ENCODE measurements at regions not wholly inside any gene's neighbourhood (a gene's known extent, or its start where the extent isn't known, plus 50 kb on each side); places are given as distances from the start of the nearest gene placed in this dataset.

- no peak overlapping the region for H3K4me3 ChIP-seq (ENCODE audit: low read depth, low read length)
- no peak for DNase-seq (ENCODE audit: low read depth)
- TF ChIP-seq MYC (IDR thresholded peaks at IDR 0.05; ENCODE audit: low read depth, low read length) (no peak), POLR2A (IDR thresholded peaks at IDR 0.05; ENCODE audit: extremely low read depth, insufficient read length) (no peak)
- TF ChIP-seq, protein P1, sequence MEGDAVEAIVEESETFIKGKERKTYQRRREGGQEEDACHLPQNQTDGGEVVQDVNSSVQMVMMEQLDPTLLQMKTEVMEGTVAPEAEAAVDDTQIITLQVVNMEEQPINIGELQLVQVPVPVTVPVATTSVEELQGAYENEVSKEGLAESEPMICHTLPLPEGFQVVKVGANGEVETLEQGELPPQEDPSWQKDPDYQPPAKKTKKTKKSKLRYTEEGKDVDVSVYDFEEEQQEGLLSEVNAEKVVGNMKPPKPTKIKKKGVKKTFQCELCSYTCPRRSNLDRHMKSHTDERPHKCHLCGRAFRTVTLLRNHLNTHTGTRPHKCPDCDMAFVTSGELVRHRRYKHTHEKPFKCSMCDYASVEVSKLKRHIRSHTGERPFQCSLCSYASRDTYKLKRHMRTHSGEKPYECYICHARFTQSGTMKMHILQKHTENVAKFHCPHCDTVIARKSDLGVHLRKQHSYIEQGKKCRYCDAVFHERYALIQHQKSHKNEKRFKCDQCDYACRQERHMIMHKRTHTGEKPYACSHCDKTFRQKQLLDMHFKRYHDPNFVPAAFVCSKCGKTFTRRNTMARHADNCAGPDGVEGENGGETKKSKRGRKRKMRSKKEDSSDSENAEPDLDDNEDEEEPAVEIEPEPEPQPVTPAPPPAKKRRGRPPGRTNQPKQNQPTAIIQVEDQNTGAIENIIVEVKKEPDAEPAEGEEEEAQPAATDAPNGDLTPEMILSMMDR (IDR thresholded peaks at IDR 0.05; ENCODE audit: low read depth, low read length): no peak
- TF ChIP-seq, protein P2, sequence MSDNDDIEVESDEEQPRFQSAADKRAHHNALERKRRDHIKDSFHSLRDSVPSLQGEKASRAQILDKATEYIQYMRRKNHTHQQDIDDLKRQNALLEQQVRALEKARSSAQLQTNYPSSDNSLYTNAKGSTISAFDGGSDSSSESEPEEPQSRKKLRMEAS (IDR thresholded peaks at IDR 0.05; ENCODE audit: low read depth, low read length): no peak
These were observed 113.7 kb upstream of the LSM6 start for GRCh38 chr4:146061610-146062334.

DNA sequence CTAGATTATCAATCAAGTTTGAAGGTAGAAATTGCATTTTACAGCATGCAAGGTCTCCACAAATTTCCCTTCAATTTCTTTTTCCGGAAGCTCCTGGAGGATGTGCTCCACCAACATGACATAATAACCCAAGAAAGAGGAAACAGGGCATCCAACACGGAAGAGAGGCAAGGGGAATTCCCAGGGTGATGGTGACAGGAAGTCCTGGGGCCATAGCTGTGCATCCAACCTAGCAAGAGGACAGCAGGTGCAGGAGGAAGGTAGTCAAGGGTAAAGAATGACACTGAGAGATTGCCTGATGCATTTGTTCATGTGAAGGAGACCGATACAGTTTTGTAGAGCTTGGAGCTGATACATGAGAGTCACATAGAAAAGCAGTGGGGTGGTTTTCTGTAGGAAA lies 115.7 kb upstream of the LSM6 start:
- TF ChIP-seq POLR2A (IDR thresholded peaks at IDR 0.05; ENCODE audit: extremely low read depth, insufficient read length): no peak
- no peak for TF ChIP-seq MYC (IDR thresholded peaks at IDR 0.05; ENCODE audit: low read depth, low read length)
- TF ChIP-seq, protein P1 (IDR thresholded peaks at IDR 0.05; ENCODE audit: low read depth, low read length): no peak
- TF ChIP-seq, protein P2 (IDR thresholded peaks at IDR 0.05; ENCODE audit: low read depth, low read length): no peak
- DNase-seq (ENCODE audit: low read depth): no peak

GRCh38 chr4:146059151-146059550 lies 116.4 kb upstream of the LSM6 start:
- H3K4me3 ChIP-seq (ENCODE audit: low read depth, low read length): no peak overlapping the region
- DNase-seq (ENCODE audit: low read depth): peak; percentile 5
- no peak for TF ChIP-seq MYC (IDR thresholded peaks at IDR 0.05; ENCODE audit: low read depth, low read length)
- TF ChIP-seq, protein P1 (IDR thresholded peaks at IDR 0.05; ENCODE audit: low read depth, low read length): no peak
- TF ChIP-seq, protein P2 (IDR thresholded peaks at IDR 0.05; ENCODE audit: low read depth, low read length): no peak
- no peak for TF ChIP-seq POLR2A (IDR thresholded peaks at IDR 0.05; ENCODE audit: extremely low read depth, insufficient read length)

More for the DNA sequence above, 115.7 kb upstream of the LSM6 start:
- H3K4me3 ChIP-seq (ENCODE audit: low read depth, low read length): no peak overlapping the region

DNA sequence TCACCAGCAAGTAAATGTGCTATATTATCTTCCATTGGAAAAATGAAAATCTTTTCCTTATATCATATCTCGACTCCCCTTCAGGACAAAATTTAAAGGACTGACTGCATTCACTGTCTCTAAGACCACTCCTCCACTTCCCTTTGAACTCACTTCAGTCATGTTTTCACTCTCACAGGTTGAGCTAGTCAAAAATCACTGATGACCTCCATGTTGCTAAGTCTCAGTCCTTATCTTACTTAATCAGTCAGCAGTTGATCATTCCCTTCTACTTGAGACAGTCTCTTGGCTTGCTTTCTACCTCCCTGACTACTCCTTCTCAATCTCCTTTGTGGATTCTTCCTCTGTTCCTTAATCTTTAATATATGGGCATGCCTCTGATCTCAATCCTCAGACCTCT lies 117.0 kb upstream of the LSM6 start:
- TF ChIP-seq, protein P1 (IDR thresholded peaks at IDR 0.05; ENCODE audit: low read depth, low read length): no peak
- TF ChIP-seq MYC (IDR thresholded peaks at IDR 0.05; ENCODE audit: low read depth, low read length): no peak
- TF ChIP-seq POLR2A (IDR thresholded peaks at IDR 0.05; ENCODE audit: extremely low read depth, insufficient read length): no peak
- TF ChIP-seq, protein P2 (IDR thresholded peaks at IDR 0.05; ENCODE audit: low read depth, low read length): no peak
- DNase-seq (ENCODE audit: low read depth): no peak
- no peak overlapping the region for H3K4me3 ChIP-seq (ENCODE audit: low read depth, low read length)

- H3K4me3 ChIP-seq (ENCODE audit: low read depth, low read length): no peak overlapping the region
- TF ChIP-seq MYC (IDR thresholded peaks at IDR 0.05; ENCODE audit: low read depth, low read length) (no peak), POLR2A (IDR thresholded peaks at IDR 0.05; ENCODE audit: extremely low read depth, insufficient read length) (no peak)
- TF ChIP-seq, protein P1 (IDR thresholded peaks at IDR 0.05; ENCODE audit: low read depth, low read length): no peak
- TF ChIP-seq, protein P2 (IDR thresholded peaks at IDR 0.05; ENCODE audit: low read depth, low read length): no peak
- DNase-seq (ENCODE audit: low read depth): no peak
These were observed 116.1 kb upstream of the ZNF827 start for GRCh38 chr4:146054676-146055075.

Measured in NB4 (cell line).